ENCODE measurements at regions not wholly inside any gene's neighbourhood (a gene's known extent, or its start where the extent isn't known, plus 50 kb on each side); places are given as distances from the start of the nearest gene placed in this dataset.

GRCh38 chr11:19394525-19395016 lies 153.8 kb upstream of the E2F8 start:
- CTCF ChIA-PET = no interaction called here
- intact Hi-C loops (cut with micrococcal nuclease) = no loop called here

More at GRCh38 chr11:19394525-19395016, 153.8 kb upstream of the E2F8 start:
- Histone ChIP-seq H3K9me1 (replicated peaks; ENCODE audit: control insufficient read depth, extremely low read depth, insufficient read depth, low read length) (no peaks in the 10 kb centered on the region), H2AFZ (ENCODE audit: low read depth, low read length) (no peak overlapping the region), H3K4me2 (ENCODE audit: insufficient read depth, low read length) (no peak overlapping the region), H3K9ac (replicated peaks; ENCODE audit: extremely low read depth, insufficient read depth, low read length) (no peak overlapping the region), H3K27ac (ENCODE audit: insufficient read depth, low read depth, low read length) (no peak overlapping the region), H3K4me1 (ENCODE audit: control insufficient read depth, extremely low read depth, insufficient read depth, low read length) (no peaks in the 10 kb centered on the region), H3K27me3 (ENCODE audit: control insufficient read depth in 2 of 2, insufficient read depth in 2 of 2, low read length in 2 of 2) (no peaks in the 10 kb centered on the region), H3K79me2 (ENCODE audit: control insufficient read depth, insufficient read depth, low read length) (no peaks in the 10 kb centered on the region), H4K20me1 (replicated peaks; ENCODE audit: control insufficient read depth, extremely low read depth, insufficient read depth, low read length) (no peaks in the 10 kb centered on the region), H3K9me3 (replicated peaks; ENCODE audit: control insufficient read depth, insufficient read depth, low read length) (no peaks in the 10 kb centered on the region), H3K36me3 (ENCODE audit: control insufficient read depth in 2 of 2, extremely low read depth in 1 of 2, insufficient read depth in 2 of 2, low read length in 2 of 2) (no peaks in the 10 kb centered on the region), H3K4me3 (replicated peaks in 1 of 3; ENCODE audit: insufficient read depth in 1 of 3, low read depth in 1 of 3, low read length in 3 of 3) (no peak overlapping the region)
- TF ChIP-seq JUN (IDR thresholded peaks at IDR 0.05; ENCODE audit: borderline replicate concordance, insufficient read depth, insufficient read length, low read depth) = no peak
- TF ChIP-seq EZH2 (IDR thresholded peaks at IDR 0.05; ENCODE audit: borderline replicate concordance, low read depth, low read length, severe bottlenecking) = no peak
- TF ChIP-seq MYC (IDR thresholded peaks at IDR 0.05; ENCODE audit: low read depth, low read length) = no peak
- TF ChIP-seq POLR2AphosphoS5 (IDR thresholded peaks at IDR 0.05; ENCODE audit: insufficient read depth, low read depth, low read length) = no peak
- TF ChIP-seq GATA2 (IDR thresholded peaks at IDR 0.05; ENCODE audit: insufficient read depth, insufficient read length, low read depth, low read length) = no peak
- no peak for TF ChIP-seq FOS (IDR thresholded peaks at IDR 0.05; ENCODE audit: borderline replicate concordance, insufficient read depth, low read length)
- TF ChIP-seq CTCF (IDR thresholded peaks at IDR 0.05; ENCODE audit: extremely low read depth in 1 of 2, insufficient read depth in 1 of 2, low read depth in 1 of 2, low read length in 2 of 2) = no peak
- no peak for TF ChIP-seq MAX (IDR thresholded peaks at IDR 0.05; ENCODE audit: insufficient read depth, insufficient read length)
- no peak for TF ChIP-seq POLR2A (IDR thresholded peaks at IDR 0.05; ENCODE audit: low read depth, low read length)
- DNase-seq (ENCODE audit: low read depth, low spot score) (no peak), FAIRE-seq (no peak)
- dilution Hi-C loops (cut with MboI; ENCODE audit: extremely low pct_ligation_motif_present, low sequenced_read_pairs) = no loop called here
- POLR2A ChIA-PET = no interaction called here
- no TSS peak for BruUV-seq (replicated peaks)

All from endothelial cell of umbilical vein (primary cell).